Stimulated activated CD4-positive, alpha-beta T cell treated with anti-CD3 and anti-CD28 coated beads, Interleukin-1b, Interleukin-23, amount 100 ng/mL, for 48 hours (primary cell): ENCODE measurements at regions not wholly inside any gene's neighbourhood (a gene's known extent, or its start where the extent isn't known, plus 50 kb on each side); places are given as distances from the start of the nearest gene placed in this dataset.
"Not testable (repeated sequence)": the region's sequence is repeated elsewhere in the genome, so short reads cannot be mapped to it uniquely, and the experiment has no call there.

Source experiments
- DNase-seq: peaks from one replicate; pipeline ENCODE4 v3.0.0-alpha.2; 2020

DNA sequence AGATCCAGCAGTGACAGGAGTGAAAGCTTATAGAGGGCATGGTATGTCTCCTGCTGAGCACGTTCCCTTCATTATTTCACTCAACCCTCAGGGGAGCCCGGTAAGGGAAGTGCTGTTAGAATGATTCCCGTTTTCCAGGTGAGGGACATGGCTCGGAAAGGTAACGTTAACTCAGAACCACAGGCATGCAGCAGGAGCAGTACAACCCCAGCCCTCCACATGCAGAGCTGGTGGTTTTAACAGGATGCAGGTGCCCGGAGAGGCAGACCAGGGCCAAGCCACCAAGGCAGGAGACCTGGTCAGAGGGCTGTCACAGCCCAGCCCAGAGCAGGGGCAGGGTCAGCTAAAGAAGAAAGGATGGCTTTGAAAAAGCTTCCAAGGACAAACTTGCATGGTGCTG is 268.5 kb downstream of the SH3BP4 start:
- no peak for DNase-seq

DNA sequence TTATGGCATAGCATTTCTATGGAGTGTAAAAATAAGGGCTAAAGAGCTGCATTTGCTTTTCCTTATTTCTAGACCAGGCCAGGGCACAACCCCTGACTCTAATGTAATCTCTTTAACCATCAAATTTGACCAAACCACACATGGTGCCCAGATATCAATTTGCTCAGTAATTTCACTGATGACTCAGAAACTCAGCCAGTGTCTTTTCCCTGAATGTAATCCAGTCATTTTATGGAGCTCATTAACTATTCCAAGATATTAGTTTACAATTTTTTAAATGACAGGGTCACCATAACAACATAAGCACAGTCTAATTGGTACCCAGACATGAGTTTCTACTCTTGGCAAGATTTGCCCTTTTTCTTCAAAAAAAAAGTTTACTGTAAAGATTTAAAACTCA is 270.8 kb upstream of the AGAP1 start:
- DNase-seq = no peak

DNA sequence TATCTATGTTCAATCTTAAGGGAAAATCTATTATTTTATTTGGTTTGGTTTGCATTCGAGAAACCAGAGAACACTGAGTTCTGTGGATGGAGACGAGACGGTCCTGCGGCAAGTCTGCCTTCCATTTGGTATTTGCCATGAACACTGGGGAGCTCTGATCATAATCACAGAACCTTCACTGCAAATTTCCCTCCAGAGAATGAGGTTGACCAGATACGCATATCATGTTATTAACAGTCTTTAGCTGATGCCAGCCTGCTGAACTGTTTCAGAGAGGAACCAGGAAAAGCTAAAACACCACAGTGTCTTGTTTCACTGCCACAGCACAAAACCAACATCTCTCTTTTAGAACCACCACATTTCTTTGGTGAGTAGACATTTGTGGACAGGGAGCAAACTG is 269.4 kb upstream of the AGAP1 start:
- DNase-seq = no peak

DNA sequence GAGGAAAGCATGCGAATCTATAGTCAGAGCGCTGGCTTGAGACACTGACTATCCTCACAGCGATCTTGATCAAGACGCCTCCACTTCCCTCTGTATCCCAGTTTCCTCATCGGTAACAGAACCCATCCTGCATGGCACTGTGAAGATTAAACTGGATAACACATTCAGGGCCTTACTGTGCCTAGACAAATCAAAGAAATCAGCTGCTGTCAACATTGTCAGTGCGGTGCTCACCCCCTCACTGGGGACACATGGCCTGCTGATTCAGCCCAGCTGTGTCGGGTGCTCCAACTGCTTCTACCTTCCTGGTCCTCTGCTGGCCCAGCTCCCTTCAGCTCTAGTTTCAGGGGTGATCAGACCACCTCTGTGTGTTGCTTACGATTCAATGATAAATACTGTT is 268.6 kb upstream of the AGAP1 start:
- no peak for DNase-seq

DNA sequence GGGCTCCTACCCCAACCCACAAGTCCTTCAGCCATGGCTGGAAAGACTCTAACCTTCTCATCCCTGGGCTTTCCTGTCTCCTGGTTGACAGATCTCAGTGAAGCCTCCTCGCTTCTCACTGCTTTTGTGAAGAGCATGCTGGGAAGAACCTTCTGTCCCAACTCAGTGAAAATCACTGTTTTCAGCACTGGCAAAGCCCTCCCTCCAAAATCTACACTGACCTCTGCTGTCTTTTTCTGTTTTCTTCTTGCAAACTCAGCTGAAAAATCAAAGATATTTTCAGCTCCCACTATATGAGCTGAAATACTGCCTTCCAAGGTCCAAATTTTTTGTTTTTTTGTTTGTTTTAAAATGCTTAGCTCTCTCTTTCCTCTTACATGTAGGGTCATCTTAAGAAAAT is 266.3 kb upstream of the AGAP1 start:
- DNase-seq = no peak

DNA sequence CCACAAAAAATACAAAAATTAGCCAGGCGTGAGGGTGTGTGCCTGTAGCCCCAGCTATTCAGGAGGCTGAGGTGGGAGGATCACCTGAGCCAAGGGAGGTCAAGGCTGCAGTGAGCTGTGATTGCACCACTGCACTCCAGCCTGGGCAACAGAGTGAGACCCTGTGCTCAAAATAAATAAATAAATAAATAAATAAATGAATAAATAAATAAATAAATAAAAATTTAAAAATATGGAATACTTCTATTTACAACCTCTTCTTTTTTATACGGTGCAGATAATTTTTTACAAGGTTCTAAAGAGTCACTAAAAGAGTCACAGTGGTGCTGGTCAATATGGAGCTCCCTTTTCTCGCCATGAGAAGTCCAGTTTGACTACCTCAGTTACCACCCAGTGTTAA is 265.4 kb upstream of the AGAP1 start:
- DNase-seq = not testable (repeated sequence)

DNA sequence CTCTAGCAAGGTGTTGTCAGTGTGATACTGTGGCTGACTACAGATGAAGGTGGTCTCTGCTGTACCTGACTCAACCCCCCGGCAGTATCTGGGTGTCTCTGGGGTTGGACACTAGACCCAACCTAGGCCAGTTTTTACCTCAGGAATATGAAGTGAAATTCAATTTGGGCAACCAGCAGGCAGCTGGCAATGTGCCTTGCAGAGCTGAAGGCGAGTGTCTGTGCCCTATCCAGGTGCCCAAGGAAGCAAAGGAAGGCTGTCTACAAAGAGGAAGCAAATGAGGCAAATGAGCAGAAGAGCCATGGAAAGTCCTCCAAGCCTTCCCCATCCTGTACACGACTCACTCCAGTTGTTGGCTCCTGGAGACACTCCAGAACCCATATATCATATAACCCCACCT is 264.6 kb upstream of the AGAP1 start:
- no peak for DNase-seq

DNA sequence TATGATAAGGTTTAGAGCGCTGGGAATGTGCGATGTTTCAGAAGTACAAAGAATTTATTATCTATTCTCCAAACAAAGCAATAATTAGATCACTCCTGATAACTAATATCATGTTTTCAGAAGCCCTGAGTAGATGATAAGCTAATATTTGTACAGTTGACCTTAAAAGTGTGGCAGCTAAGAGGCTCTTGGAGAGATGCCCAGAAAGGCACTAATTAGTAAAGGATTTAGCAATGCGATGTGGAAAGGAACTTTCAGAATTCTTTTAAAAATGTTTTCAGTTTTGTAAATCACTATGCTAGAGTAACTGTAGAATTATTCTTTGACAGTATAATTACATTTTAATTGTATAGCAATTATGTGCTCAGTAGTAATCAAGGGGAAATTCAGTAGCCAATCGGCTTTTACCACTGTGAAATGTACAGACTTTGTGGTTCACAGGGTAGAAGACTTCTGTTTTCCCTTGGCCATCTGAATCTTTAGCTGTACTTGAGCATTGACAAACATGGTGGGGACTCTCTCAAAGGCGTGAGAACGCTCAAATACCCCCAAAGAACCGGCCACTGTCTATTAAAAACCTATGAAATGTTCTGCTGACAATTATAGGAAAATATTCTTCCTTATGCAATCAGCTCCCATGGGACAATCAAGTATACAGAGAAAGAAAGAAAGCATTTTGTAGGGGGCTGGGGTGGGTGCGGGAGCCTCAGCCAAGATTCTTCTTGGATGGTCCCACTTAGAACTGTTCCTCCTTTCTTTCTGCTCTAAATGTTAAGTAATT is 262.8 kb upstream of the AGAP1 start:
- no peak for DNase-seq

DNA sequence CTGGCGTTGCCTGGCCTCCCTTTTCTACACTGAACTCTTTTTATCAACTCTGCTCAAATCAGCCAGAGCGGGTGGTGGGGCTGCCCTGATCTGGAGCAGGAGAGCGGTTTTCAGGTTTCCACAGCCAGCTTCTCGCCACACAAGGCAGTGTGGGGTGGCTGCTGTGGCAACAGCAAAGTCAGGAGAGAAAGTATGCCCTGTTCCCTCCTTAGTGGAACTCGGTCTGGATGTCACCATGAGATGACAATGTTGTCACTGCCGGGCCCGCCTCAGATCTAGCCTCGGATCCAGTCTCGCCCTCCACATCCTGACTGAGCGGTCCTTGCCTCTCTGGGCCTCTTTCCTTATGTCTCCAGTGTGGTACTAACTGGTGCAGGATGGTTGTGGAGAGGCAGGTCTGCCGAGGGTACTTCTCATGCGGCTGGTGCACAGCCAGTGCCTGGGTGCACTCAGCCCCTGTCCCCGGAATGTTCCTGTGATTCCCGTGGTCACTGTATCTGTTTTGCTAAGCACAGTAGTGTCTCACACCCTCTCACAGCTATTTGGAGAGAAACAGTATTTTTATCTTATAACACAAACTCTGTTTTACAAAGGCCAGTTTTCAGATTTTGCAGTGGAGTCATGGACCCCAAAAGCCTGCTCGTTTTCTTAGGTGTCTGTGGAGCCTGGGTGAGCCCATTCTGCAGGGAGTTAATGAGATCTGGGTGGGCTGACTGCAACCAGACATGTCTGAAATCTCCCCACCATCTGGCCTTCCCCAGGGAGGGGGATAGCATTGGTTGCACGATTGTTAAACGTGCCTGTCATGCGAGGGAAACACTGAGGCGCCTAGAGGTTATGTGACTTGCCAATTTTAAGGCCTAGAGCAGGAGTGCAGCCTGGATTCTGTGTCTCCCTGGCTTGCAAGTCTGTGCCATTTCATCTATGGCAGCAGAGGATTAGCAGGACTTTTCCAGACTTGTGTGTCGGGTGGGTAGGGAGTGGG is 261.1 kb upstream of the AGAP1 start:
- DNase-seq = no peak

DNA sequence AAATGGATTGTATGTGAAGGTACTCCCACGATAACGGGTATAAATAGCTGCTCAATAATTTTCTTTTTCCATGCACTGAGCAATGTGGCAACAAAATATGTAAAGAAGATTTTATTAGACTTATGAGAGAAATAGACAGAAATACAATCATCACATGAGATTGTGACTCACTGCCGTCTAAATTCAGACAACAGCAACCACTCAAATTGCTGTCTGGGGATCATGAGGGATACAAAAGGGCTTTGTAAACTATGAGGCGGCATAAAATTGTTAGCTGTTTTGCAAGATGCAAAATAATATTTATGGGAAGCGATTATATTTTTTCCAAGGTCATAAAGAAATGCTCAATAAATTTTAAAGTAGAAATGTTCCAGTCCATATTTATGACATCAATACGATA is 259.1 kb upstream of the AGAP1 start:
- DNase-seq = no peak

DNA sequence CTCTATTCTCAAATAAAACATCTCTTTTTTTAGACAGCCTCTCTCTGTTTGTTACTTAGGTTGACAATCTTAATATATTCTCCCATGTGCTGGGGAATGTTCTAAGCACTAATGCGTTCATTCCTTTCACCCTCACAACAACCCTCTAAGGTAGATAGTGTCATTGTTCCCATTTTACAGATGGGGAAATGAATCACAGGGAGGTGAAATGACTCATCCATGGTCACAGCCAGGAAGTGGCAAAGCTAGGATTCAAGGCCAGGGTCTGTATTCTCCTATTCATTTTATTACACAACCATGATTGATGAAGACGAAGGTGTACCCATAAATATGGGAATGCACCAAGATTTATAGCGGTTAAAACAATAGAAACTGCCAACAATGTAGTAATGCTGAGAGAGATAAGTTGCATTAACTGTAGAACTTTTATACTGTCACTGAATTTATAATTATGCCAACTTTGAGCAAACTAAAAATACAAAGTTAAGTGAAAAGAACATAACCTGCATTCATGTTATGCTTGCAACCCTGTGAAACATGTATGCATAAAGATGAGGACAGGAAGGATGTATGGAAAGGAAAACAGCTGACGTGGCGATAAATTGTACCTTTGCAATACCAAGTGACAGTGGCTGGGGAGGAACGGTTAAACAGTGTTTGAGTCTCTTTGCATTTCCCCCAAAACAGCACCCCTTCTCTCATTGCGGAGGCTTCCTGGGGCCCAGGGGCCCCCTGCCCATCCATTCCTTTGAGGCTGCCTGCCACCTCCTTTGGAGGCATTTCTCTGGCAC is 257.7 kb upstream of the AGAP1 start:
- DNase-seq = no peak

DNA sequence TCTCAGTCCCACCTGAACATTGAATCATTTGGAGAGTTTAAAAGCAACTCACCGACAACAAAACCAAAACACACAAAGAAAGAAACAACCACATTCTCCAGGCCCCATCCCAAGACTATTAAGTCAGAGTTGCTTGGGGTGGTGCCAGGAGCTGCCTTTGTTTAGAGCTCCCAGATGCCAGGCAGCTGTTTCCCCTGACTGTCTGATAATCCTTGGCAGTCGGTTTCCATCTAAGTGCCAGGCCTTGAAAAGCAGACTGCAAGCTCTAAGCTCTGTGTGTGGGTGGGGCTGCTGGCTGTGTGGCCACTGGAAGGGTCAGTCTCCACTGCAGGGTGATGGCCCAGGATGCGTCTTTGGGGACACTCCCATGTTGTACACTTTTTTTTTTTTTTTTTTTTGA is 255.3 kb upstream of the AGAP1 start:
- no peak for DNase-seq

DNA sequence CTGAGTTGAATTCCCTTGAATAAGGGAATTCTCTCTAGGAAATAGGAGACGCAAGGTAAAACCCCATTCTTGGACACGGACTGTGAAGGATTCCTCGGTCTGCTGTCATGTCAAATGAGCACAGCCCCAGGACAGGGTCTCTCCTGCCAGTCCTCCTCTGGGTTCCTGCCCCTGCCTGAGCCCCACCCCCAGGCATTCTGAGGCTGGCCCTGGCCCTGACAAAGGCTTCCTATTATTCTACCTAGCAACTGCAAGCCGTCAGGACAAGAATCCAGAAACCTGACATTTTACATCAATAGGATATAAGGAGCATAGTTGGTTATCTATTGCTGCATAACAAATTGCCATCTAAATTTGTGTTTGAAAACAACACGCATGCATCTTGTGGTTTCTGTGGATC is 253.3 kb upstream of the AGAP1 start:
- DNase-seq = no peak

DNA sequence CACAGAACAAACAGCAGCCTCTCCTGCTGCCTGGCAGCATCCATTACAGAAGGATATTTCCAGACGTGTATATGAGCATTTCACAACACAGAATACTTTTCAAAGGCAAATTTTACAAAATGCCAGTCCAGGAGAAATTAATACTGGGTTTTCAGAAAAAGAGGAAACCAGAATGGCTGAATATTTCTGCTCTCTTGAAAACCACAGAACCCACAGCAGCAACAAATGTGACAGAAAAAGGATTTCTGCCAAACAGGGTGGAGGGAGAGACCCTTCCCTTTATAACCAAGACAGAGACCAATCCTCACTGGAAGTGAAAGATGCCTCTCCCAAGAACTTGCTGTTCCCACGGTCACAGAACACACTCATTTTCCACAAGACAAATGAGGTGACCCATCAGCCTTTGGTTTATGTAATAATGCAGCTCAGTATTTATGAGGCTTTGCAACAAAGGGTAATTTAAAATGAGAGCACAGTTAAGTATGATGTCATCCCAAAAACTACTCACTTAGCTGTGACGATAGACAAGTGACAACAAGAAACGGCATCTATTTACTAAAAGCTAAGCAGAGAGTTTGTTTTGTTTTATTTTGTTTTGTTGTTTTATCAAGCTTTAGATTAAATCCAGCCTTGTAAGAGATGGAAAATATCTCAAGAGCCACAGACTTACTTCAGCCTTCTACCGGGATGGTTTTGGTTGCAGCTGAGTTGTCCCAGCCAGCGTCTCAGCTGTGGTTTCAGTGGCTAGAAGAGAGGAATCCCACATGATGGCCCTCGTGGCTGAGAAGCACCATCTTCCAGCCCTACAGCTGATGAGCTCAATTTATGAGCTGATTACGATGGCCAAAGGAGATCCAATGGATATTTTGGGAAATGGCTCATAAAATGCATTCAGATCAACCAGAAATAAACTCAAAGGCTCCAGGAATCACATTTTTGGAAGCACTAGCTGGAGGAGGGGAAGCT is 249.3 kb upstream of the AGAP1 start:
- no peak for DNase-seq

DNA sequence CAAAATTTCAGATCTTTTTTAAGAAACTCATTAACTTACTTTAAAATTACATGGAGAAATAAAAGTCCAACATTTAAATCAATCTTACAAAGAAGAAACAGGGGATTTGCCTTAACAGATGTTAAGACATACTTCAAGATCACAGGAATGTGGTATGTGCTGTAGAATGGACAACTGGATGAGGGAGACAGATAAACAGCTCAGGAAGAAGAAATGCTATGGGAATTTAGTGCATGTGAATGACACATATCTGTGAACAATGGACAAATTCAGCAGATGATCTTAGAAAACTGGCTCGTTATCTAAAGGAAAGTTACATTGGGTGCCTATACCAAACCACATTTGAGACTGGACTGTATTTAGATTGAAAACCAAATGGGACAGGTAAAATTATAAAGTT is 246.8 kb upstream of the AGAP1 start:
- DNase-seq = no peak

DNA sequence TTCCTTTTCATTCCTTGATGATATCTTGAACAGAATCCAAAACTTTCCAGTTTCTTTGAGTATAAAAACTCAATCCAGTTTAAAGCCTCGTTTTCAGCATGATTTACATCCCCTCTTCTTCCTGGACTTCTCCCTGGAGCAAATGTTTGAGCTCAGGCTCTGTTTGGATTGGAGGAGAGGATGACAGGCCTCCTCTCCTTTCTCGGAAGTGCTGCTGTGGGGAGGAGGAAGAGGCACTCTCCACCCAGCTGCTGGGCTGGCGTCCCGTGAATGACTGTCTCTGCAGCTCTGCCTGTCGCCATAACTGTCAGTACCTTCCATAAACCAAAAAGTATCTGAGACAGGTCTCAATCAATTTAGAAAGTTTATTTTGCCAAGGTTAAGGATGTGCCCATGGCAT is 238.2 kb upstream of the AGAP1 start:
- no peak for DNase-seq

DNA sequence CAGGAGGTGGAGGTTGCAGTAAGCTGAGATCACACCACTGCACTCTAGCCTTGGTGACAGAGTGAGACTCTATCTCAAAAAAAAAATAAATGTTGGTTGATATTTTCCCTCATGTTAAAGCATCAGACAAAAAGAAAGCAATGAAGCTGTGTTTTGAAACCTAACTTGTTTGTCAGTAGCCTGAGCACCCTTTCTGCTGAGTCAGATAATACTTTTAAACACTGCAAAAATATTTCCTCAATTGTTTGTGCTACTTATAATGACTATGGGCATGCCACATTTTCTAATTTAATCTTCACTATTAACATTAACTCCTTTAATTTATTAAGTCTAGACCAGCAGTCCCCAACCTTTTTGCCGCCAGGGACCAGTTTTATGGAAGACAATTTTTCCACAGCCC is 236.3 kb upstream of the AGAP1 start:
- no peak for DNase-seq

DNA sequence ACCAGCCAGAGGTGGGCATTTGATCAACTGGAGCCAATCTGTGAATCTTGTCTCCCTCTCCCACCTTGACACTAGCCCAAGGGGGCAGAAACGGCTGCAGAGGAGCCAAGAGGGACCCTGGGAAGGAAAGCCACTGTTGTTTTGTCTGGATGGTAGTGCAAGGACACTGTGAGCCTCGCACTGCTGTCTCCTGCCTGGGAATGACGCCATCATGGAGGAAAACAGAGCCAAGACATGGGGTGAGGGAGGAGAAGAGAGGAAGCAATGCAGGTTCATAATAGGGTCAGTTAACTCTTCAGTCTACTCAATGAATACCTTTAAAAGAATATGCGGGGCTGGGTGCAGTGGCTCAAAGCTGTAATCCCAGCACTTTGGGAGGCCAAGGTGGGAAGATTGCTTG is 231.1 kb upstream of the AGAP1 start:
- DNase-seq = no peak

DNA sequence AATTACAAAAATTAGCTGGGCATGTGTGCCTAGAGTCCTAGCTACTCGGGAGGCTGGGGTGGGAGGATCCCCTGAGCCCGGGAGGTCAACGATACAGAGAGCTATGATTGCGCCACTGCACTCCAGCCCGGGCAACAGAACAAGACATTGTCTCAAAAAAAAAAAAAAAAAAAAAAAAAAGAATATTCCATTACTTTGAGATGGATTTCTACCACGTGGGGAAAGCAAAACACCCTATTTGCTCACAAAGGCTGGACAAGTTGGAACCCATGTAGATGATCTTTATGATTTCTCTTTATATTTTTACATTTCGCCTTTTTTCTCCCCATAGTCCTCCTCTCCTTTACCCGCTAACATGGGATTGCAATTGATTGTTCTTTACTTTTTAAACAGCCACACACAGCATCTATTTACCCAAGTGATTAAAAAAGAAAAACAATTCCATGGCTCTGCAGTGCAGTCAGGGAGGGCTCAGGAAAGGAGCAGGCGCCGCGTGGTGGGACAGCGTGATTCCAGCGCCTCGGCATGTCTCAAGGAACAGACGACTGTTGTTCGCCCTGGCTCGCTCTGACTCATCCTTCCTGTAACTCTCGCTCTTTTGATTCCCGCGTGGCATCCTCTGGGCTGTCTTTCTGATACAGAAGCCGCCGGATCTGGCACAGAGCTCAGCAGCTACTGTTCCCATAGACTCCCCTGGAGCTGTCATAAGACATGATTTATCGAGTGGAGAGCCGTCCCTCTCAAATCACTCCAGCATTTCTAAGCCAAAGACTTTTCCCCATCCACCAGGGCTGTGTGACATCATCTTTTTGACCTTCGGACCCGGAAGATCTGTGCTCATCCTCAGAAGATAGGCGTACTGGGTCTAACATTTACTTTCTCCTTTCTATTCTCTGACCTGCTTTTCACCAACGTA is 230.4 kb upstream of the AGAP1 start:
- no peak for DNase-seq

DNA sequence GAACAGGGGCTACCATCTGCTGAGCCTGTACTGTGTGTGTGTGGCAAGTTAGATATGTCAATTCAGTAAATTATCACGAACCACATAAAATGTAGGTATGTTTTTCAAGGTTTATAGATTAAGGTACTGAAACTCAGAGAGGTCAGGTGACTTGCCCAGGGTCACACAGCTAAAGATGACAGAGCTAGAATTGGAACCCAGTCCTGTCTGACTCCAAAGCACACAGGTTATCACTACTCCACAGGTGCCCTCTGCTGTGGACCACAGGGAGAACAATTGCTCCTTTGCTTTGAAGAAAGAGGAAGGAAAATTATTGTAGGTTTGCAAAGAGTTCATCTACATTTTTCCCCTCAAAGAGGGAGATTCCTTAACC is 229.7 kb upstream of the AGAP1 start:
- no peak for DNase-seq

DNA sequence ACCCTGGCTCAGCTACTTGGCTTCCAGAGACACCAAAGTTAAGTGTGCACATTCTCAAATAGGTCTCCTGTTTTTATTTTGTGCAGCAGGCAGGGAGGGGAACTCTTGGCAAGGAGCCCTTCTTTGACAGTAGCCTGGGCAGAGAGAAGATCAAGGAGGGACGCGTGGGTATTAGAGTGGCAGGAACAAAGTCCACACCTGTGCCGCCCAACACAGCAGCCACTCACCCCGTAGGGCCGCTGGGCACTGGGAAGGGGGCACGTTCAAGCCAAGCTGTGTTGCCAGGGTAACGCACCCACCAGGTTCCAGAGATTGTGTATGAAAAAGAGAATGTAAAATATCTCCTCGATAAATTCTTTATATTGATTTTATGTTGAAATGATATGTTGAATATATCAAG is 229.3 kb upstream of the AGAP1 start:
- no peak for DNase-seq
